ENCODE measurements at regions not wholly inside any gene's neighbourhood (a gene's known extent, or its start where the extent isn't known, plus 50 kb on each side); places are given as distances from the start of the nearest gene placed in this dataset.
"Not testable (repeated sequence)": the region's sequence is repeated elsewhere in the genome, so short reads cannot be mapped to it uniquely, and the experiment has no call there.

- CTCF ChIA-PET = no interaction called here
- intact Hi-C loops (cut with micrococcal nuclease) = no loop called here
- no peak for TF ChIP-seq CTCF (IDR thresholded peaks at IDR 0.05; ENCODE audit: unreplicated experiment)
These were observed 260.6 kb downstream of the GOLGA6L6 start for GRCh38 chr15:20280933-20281463.

DNA sequence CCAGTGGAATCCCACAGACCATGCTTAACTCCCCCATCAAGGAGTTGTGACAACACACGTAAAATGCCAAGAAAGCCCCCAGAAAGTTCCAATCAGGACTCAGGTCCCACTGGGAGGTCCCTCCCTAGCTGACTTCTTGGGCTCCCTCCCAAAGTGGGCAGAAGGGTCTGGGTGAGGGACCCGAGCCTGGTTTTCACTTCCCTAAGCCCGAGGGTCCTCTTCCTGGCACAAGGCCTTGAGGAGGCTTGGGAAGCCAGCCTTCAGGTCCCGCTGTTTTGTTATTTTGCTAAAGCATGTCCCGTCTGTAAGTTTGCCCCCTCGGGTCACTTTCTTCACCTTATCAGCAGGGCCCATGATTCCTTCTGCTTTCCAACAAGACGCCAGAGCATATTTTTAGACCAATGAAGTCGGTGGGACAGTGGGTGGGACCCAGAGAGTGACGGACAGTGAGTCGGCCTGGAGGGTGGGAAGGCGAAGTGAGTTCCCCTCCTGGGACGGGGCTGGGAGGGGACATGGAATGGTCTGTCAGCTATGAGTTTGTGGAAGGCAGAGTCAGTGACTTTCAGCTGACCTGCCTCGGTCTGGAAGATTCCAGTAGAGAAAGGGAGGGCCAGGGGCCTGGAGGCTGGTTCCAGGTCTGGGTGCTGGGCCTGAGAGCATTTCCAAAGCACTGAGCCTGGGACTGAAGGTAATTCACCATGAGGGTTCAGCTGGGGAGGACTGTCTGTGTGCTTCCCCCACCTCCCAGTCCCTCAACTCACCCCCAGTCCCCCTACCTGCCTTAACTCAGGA is 261.3 kb downstream of the GOLGA6L6 start:
- BruUV-seq (replicated peaks); H3K4me1 Mint-ChIP-seq (ENCODE audit: insufficient read depth, unreplicated experiment); H3K27me3 Mint-ChIP-seq (ENCODE audit: insufficient read depth, unreplicated experiment); CTCF ChIA-PET; DNase-seq (ENCODE audit: unreplicated experiment); H3K36me3 Mint-ChIP-seq (ENCODE audit: insufficient read depth, unreplicated experiment); intact Hi-C loops (cut with micrococcal nuclease); POLR2A ChIA-PET; H3K4me3 Mint-ChIP-seq (ENCODE audit: unreplicated experiment); H3K27ac Mint-ChIP-seq (ENCODE audit: low read depth, unreplicated experiment); H3K9me3 Mint-ChIP-seq (ENCODE audit: unreplicated experiment): not testable (repeated sequence)

More at GRCh38 chr15:20280933-20281463, 260.6 kb downstream of the GOLGA6L6 start:
- H3K27ac Mint-ChIP-seq (ENCODE audit: low read depth, unreplicated experiment) = no peak overlapping the region
- no peaks in the 10 kb centered on the region for H3K4me1 Mint-ChIP-seq (ENCODE audit: insufficient read depth, unreplicated experiment)
- H3K36me3 Mint-ChIP-seq (ENCODE audit: insufficient read depth, unreplicated experiment) = no peaks in the 10 kb centered on the region
- no peaks in the 10 kb centered on the region for H3K9me3 Mint-ChIP-seq (ENCODE audit: unreplicated experiment)
- no TSS peak for BruUV-seq (replicated peaks)
- H3K27me3 Mint-ChIP-seq (ENCODE audit: insufficient read depth, unreplicated experiment) = no peaks in the 10 kb centered on the region
- H3K4me3 Mint-ChIP-seq (ENCODE audit: unreplicated experiment) = no peak overlapping the region
- POLR2A ChIA-PET = no interaction called here
- DNase-seq (ENCODE audit: unreplicated experiment) = no peak

GRCh38 chr15:20279056-20279455 is 262.5 kb downstream of the GOLGA6L6 start:
- BruUV-seq (replicated peaks); CTCF ChIA-PET; H3K27ac Mint-ChIP-seq (ENCODE audit: low read depth, unreplicated experiment); H3K27me3 Mint-ChIP-seq (ENCODE audit: insufficient read depth, unreplicated experiment); POLR2A ChIA-PET; H3K9me3 Mint-ChIP-seq (ENCODE audit: unreplicated experiment); H3K36me3 Mint-ChIP-seq (ENCODE audit: insufficient read depth, unreplicated experiment); DNase-seq (ENCODE audit: unreplicated experiment); H3K4me1 Mint-ChIP-seq (ENCODE audit: insufficient read depth, unreplicated experiment); H3K4me3 Mint-ChIP-seq (ENCODE audit: unreplicated experiment); intact Hi-C loops (cut with micrococcal nuclease): not testable (repeated sequence)

GRCh38 chr15:20278376-20278775 is 263.2 kb downstream of the GOLGA6L6 start:
- POLR2A ChIA-PET; DNase-seq (ENCODE audit: unreplicated experiment); intact Hi-C loops (cut with micrococcal nuclease); BruUV-seq (replicated peaks); H3K36me3 Mint-ChIP-seq (ENCODE audit: insufficient read depth, unreplicated experiment); H3K4me3 Mint-ChIP-seq (ENCODE audit: unreplicated experiment); H3K4me1 Mint-ChIP-seq (ENCODE audit: insufficient read depth, unreplicated experiment); CTCF ChIA-PET; H3K27ac Mint-ChIP-seq (ENCODE audit: low read depth, unreplicated experiment); H3K9me3 Mint-ChIP-seq (ENCODE audit: unreplicated experiment); H3K27me3 Mint-ChIP-seq (ENCODE audit: insufficient read depth, unreplicated experiment): not testable (repeated sequence)

- CTCF ChIA-PET; DNase-seq (ENCODE audit: unreplicated experiment); H3K27me3 Mint-ChIP-seq (ENCODE audit: insufficient read depth, unreplicated experiment); H3K9me3 Mint-ChIP-seq (ENCODE audit: unreplicated experiment); BruUV-seq (replicated peaks); H3K4me3 Mint-ChIP-seq (ENCODE audit: unreplicated experiment); H3K27ac Mint-ChIP-seq (ENCODE audit: low read depth, unreplicated experiment); intact Hi-C loops (cut with micrococcal nuclease); POLR2A ChIA-PET; H3K36me3 Mint-ChIP-seq (ENCODE audit: insufficient read depth, unreplicated experiment); H3K4me1 Mint-ChIP-seq (ENCODE audit: insufficient read depth, unreplicated experiment): not testable (repeated sequence)
These were observed 264.1 kb downstream of the GOLGA6L6 start for GRCh38 chr15:20277451-20277850.

DNA sequence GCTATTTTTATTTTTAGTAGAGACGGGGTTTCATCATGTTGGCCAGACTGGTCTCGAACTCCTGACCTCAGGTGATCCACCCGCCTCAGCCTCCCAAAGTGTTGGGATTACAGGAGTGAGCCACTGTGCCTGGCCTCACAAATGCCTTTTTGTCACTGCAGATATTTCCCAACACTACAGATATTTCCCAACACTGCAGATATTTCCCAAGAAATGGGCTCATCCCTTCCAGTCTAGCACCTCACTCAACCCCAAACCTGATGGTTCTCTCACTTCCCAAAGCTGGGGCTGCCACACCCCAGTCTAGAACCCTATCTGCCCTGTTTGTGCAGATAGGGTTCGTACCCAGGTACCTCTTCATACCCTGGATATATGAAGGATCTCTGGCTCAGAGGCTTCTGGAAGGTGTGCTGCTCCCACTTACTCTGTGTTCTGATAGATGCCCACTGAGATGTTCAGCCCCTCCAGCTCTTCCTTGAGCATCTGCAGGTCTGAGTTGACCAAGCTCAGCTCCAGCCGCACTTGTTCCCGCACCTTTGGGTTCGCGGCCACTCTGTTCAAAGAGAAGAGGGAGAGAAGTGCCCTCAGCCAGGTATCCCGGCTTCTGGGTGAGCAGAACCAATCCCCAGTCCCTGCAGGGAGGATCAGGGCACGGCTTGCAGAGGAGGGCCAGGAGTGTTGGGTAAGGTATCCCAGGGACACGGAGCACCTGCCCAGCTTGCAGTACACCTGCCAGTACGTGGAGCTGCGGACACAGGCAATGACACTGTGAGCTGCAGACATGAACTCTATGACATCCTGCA is 265.1 kb downstream of the GOLGA6L6 start:
- H3K4me3 Mint-ChIP-seq (ENCODE audit: unreplicated experiment); H3K9me3 Mint-ChIP-seq (ENCODE audit: unreplicated experiment); POLR2A ChIA-PET; CTCF ChIA-PET; H3K27me3 Mint-ChIP-seq (ENCODE audit: insufficient read depth, unreplicated experiment); BruUV-seq (replicated peaks); H3K27ac Mint-ChIP-seq (ENCODE audit: low read depth, unreplicated experiment); intact Hi-C loops (cut with micrococcal nuclease); H3K36me3 Mint-ChIP-seq (ENCODE audit: insufficient read depth, unreplicated experiment); H3K4me1 Mint-ChIP-seq (ENCODE audit: insufficient read depth, unreplicated experiment): not testable (repeated sequence)
- peak; percentile 21 for DNase-seq (ENCODE audit: unreplicated experiment)

- DNase-seq (ENCODE audit: unreplicated experiment); POLR2A ChIA-PET; H3K27ac Mint-ChIP-seq (ENCODE audit: low read depth, unreplicated experiment); CTCF ChIA-PET; H3K4me1 Mint-ChIP-seq (ENCODE audit: insufficient read depth, unreplicated experiment); H3K4me3 Mint-ChIP-seq (ENCODE audit: unreplicated experiment); H3K27me3 Mint-ChIP-seq (ENCODE audit: insufficient read depth, unreplicated experiment); H3K9me3 Mint-ChIP-seq (ENCODE audit: unreplicated experiment); BruUV-seq (replicated peaks); intact Hi-C loops (cut with micrococcal nuclease); H3K36me3 Mint-ChIP-seq (ENCODE audit: insufficient read depth, unreplicated experiment): not testable (repeated sequence)
These were observed 266.1 kb downstream of the GOLGA6L6 start for GRCh38 chr15:20275373-20275967.
